PC-3 (cell line): ENCODE measurements at regions not wholly inside any gene's neighbourhood (a gene's known extent, or its start where the extent isn't known, plus 50 kb on each side); places are given as distances from the start of the nearest gene placed in this dataset.

Experiments used
- EZH2 ChIP-seq: fragments of 300-600 bp; sonication (generic); IDR thresholded peaks from one replicate; pipeline ENCODE4 v1.6.1; 2017; ENCODE audit warnings: antibody characterized with exemption, mild to moderate bottlenecking, low read length; ENCODE audit not compliant: unreplicated experiment
- EZH2phosphoT487 ChIP-seq: fragments of 300-600 bp; sonication (generic); IDR thresholded peaks from 2 replicates; pipeline ENCODE4 v1.6.1; 2018; ENCODE audit warnings: mild to moderate bottlenecking, antibody characterized with exemption, low read length, borderline replicate concordance
- TF ChIP-seq, protein P1 (sequence below): fragments of 300-600 bp; sonication (generic); conservative IDR thresholded peaks from 2 replicates; pipeline ENCODE4 v1.5.1; 2017; ENCODE audit warnings: antibody characterized with exemption, low read depth, mild to moderate bottlenecking, low read length

DNA sequence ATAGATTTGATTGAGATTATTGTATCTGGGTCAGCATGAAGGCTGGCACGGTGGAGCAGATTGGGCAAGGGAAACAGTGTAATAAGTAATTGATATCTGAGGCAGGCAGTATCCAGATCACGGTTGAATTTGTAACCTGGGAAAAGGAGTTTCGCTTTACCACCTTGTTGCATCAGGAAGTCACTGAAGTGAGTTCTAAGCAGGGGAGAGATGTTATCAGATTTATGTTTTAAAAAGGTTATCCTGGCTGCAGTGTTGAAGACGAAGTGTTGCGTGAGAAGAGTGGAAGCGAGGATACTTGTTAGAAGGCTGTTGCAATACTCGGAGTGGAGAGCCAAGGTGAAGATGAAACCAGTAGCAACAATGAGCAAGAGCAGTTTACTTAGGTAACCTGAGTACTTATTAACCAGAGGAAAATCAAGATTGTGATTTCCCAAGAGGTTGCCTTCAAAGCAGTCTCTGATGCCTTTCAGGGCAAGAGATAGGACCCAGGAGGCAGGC lies 77.8 kb downstream of the LHX9 start:
- TF ChIP-seq, protein P1, sequence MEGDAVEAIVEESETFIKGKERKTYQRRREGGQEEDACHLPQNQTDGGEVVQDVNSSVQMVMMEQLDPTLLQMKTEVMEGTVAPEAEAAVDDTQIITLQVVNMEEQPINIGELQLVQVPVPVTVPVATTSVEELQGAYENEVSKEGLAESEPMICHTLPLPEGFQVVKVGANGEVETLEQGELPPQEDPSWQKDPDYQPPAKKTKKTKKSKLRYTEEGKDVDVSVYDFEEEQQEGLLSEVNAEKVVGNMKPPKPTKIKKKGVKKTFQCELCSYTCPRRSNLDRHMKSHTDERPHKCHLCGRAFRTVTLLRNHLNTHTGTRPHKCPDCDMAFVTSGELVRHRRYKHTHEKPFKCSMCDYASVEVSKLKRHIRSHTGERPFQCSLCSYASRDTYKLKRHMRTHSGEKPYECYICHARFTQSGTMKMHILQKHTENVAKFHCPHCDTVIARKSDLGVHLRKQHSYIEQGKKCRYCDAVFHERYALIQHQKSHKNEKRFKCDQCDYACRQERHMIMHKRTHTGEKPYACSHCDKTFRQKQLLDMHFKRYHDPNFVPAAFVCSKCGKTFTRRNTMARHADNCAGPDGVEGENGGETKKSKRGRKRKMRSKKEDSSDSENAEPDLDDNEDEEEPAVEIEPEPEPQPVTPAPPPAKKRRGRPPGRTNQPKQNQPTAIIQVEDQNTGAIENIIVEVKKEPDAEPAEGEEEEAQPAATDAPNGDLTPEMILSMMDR, result no peak
- TF ChIP-seq EZH2phosphoT487, result no peak
- TF ChIP-seq EZH2, result no peak
